ENCODE measurements at regions not wholly inside any gene's neighbourhood (a gene's known extent, or its start where the extent isn't known, plus 50 kb on each side); places are given as distances from the start of the nearest gene placed in this dataset.

DNA sequence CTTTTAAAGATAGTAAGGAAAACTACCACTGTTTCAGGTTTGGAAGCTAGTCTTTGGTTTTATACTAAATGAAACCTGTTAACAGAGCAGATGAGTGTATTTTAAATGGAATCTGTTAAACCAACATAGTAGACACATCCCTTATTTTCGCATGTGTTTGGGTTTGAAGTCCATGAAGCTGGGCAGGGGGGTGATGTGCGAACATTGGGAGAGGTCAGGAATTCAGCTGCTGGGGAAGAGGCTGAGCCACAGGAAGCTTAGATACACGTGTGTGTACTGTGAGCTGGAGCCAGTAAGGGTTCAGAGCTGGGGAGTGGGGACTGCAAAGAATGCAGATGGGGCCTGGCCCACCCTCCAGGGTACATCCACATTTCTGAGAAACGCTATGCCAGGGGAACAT, 176.9 kb downstream of the VAPA start:
- FAIRE-seq (no peak), DNase-seq (ENCODE audit: low read depth) (no peak)
- Histone ChIP-seq H3K27me3 (ENCODE audit: control insufficient read depth, insufficient read depth, low read length) (no peaks in the 10 kb centered on the region), H3K4me3 (ENCODE audit: low read depth, low read length) (no peak overlapping the region), H3K36me3 (ENCODE audit: control insufficient read depth, insufficient read depth, low read length) (no peaks in the 10 kb centered on the region)
- TF ChIP-seq, protein P1, sequence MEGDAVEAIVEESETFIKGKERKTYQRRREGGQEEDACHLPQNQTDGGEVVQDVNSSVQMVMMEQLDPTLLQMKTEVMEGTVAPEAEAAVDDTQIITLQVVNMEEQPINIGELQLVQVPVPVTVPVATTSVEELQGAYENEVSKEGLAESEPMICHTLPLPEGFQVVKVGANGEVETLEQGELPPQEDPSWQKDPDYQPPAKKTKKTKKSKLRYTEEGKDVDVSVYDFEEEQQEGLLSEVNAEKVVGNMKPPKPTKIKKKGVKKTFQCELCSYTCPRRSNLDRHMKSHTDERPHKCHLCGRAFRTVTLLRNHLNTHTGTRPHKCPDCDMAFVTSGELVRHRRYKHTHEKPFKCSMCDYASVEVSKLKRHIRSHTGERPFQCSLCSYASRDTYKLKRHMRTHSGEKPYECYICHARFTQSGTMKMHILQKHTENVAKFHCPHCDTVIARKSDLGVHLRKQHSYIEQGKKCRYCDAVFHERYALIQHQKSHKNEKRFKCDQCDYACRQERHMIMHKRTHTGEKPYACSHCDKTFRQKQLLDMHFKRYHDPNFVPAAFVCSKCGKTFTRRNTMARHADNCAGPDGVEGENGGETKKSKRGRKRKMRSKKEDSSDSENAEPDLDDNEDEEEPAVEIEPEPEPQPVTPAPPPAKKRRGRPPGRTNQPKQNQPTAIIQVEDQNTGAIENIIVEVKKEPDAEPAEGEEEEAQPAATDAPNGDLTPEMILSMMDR (IDR thresholded peaks at IDR 0.05; ENCODE audit: insufficient read depth, low read length, severe bottlenecking): no peak

DNA sequence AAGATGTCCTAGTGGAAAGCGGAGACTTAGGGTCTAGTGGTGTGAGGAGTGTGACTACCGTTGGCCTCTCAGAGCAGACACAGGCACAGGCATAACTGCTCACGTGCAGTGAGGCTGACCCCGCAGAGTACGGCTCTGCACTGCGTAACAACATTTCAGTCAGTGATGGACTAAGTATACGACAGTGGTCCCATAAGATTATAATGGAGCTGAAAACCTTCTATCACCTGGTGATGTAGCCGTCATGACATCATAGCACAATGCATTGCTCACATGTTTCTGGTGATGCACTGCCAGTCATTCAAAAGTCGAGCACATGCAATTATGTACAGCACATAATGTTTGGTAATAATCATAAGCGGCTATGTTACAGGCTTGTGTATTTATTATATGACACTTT, 179.6 kb downstream of the VAPA start:
- DNase-seq (ENCODE audit: low read depth) (no peak), FAIRE-seq (no peak)
- no peak overlapping the region for H3K4me3 ChIP-seq (ENCODE audit: low read depth, low read length)
- TF ChIP-seq, protein P1 (IDR thresholded peaks at IDR 0.05; ENCODE audit: insufficient read depth, low read length, severe bottlenecking): no peak
- H3K36me3 ChIP-seq (ENCODE audit: control insufficient read depth, insufficient read depth, low read length): no peaks in the 10 kb centered on the region
- no peaks in the 10 kb centered on the region for H3K27me3 ChIP-seq (ENCODE audit: control insufficient read depth, insufficient read depth, low read length)

- FAIRE-seq (no peak), DNase-seq (ENCODE audit: low read depth) (peak; percentile 86)
- Histone ChIP-seq H3K36me3 (ENCODE audit: control insufficient read depth, insufficient read depth, low read length) (no peaks in the 10 kb centered on the region), H3K27me3 (ENCODE audit: control insufficient read depth, insufficient read depth, low read length) (no peaks in the 10 kb centered on the region), H3K4me3 (ENCODE audit: low read depth, low read length) (no peak overlapping the region)
- TF ChIP-seq, protein P1 (IDR thresholded peaks at IDR 0.05; ENCODE audit: insufficient read depth, low read length, severe bottlenecking): no peak
Measured at GRCh38 chr18:10094154-10094553, 180.3 kb downstream of the VAPA start.

GRCh38 chr18:10094655-10095054, 180.8 kb downstream of the VAPA start:
- TF ChIP-seq, protein P1 (IDR thresholded peaks at IDR 0.05; ENCODE audit: insufficient read depth, low read length, severe bottlenecking): no peak
- no peak for FAIRE-seq
- Histone ChIP-seq H3K36me3 (ENCODE audit: control insufficient read depth, insufficient read depth, low read length) (no peaks in the 10 kb centered on the region), H3K4me3 (ENCODE audit: low read depth, low read length) (no peak overlapping the region), H3K27me3 (ENCODE audit: control insufficient read depth, insufficient read depth, low read length) (no peaks in the 10 kb centered on the region)
- peak; percentile 97 for DNase-seq (ENCODE audit: low read depth)

DNA sequence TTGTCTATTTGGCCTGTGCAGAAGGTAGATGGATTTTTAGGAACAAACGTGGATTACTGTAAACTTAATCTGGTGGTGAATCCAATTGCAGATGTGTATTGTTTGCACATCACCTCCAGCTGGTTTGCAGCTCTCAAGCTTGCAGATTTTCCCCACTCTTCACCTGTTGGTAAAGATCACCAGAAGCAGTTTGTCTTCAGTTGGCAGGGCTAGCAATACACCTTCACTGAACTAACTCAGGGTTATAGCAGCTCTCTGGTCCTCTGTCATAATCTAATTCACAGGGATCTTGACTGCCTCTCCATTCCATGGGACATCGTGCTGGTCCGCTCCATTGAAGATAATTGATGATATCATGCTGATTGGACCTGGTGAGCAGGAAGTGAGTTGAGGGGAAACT, 181.5 kb downstream of the VAPA start:
- Histone ChIP-seq H3K27me3 (ENCODE audit: control insufficient read depth, insufficient read depth, low read length) (peaks cover 4% of the 10 kb centered on the region), H3K4me3 (ENCODE audit: low read depth, low read length) (no peak overlapping the region), H3K36me3 (ENCODE audit: control insufficient read depth, insufficient read depth, low read length) (no peaks in the 10 kb centered on the region)
- FAIRE-seq (no peak), DNase-seq (ENCODE audit: low read depth) (no peak)
- TF ChIP-seq, protein P1 (IDR thresholded peaks at IDR 0.05; ENCODE audit: insufficient read depth, low read length, severe bottlenecking): no peak

DNA sequence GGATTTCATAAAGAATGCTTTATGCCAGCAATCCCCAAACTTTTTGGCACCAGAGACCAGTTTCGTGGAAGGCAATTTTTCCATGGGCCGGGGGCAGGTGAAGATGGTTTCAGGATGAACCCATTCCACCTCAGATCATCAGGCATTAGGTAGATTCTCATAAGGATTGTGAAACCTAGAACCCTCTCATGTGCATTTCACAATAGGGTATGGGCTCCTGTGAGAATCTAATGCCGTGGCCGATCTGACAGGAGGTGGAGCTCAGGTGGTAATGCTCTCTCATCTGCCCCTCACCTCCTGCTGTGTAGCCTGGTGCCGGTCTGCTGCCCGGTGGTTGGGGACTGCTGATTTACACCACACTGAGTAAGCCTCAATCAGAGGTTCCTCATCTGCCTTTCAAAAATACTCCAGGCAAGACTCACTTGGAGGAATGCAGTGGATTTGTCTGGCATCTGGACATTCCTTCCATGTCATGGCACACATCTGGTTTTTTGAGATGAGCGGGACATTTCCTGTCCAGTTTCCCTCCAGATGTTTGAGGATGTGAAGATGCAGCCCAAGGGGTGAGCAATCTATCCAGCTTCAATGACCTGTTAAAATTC, 185.8 kb downstream of the VAPA start:
- no peak for FAIRE-seq
- DNase-seq (ENCODE audit: low read depth): no peak
- TF ChIP-seq, protein P1 (IDR thresholded peaks at IDR 0.05; ENCODE audit: insufficient read depth, low read length, severe bottlenecking): no peak
- no peak overlapping the region for H3K4me3 ChIP-seq (ENCODE audit: low read depth, low read length)
- H3K36me3 ChIP-seq (ENCODE audit: control insufficient read depth, insufficient read depth, low read length): no peaks in the 10 kb centered on the region
- H3K27me3 ChIP-seq (ENCODE audit: control insufficient read depth, insufficient read depth, low read length): peaks cover 11% of the 10 kb centered on the region

Data from bronchial epithelial cell (primary cell).